ENCODE measurements at regions not wholly inside any gene's neighbourhood (a gene's known extent, or its start where the extent isn't known, plus 50 kb on each side); places are given as distances from the start of the nearest gene placed in this dataset.

DNA sequence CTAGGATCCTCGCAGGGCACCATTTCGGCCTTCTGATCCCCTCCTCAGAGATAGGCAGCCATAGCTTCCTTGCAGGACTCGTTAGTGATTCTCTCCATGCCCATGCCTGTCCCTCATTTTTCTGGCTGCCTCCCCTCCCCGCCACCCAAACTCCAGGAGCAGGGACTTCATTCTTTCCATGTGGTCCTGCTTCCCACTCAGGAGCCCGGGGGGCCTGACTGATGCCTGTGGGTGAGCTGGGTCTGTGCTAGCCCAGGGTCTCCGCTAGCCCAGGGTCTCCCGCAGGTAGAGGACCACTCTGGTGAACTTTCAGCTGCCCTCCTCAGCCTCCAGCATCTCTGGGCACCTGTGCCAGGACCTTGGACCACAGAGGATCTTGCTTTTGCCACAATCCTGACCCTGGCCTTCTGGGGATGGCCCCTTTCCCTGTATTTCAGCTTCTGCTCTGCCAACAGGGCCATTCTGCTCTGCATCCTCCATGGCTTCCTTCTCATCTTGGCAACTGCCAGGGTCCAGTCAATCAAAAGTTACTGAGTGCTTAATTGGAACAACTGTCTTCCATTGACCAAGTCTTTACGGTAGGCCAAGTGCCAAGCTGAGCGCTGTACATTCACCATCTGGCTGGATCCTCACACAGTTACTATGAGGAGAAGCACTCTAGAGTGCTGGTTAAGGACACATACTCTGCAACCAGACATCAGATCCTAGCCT, 152.2 kb downstream of the EFNB1 start:
- Histone ChIP-seq H3K4me3 (ENCODE audit: low read depth, low read length) (no peak overlapping the region), H3K4me1 (ENCODE audit: control insufficient read depth, insufficient read depth, low read length) (no peaks in the 10 kb centered on the region), H3K9me3 (ENCODE audit: control insufficient read depth, insufficient read depth, low read depth, low read length) (peaks cover 5% of the 10 kb centered on the region), H3K27ac (ENCODE audit: extremely low read depth, low read depth, low read length) (no peak overlapping the region), H3K36me3 (ENCODE audit: control insufficient read depth in 2 of 2, insufficient read depth in 1 of 2, low read length in 2 of 2) (no peaks in the 10 kb centered on the region)
- ChIA-PET POLR2A (interaction anchor here (1.0 to 3.5 kb wide), 2 partner anchors 52 to 153 kb away, joined by 3 to 14 read pairs; partner anchors contain the start of gene EFNB1), CTCF (interaction anchor here (0.7 to 1.1 kb wide), 2 partner anchors 200 to 241 kb away, joined by 4 to 6 read pairs; no protein-coding TSS in a partner anchor)
- TF ChIP-seq ZNF791 (tag by site-specific recombination; IDR thresholded peaks at IDR 0.05): no peak
- no peak for TF ChIP-seq ZNF677 (tag by site-specific recombination; IDR thresholded peaks at IDR 0.05)
- TF ChIP-seq ZNF140 (tag by site-specific recombination; IDR thresholded peaks at IDR 0.05): no peak
- no peak for TF ChIP-seq ZNF560 (tag by site-specific recombination; IDR thresholded peaks at IDR 0.05; ENCODE audit: borderline replicate concordance)
- TF ChIP-seq ZFHX2 (tag by site-specific recombination; conservative IDR thresholded peaks at IDR 0.05): no peak
- TF ChIP-seq, protein P1, sequence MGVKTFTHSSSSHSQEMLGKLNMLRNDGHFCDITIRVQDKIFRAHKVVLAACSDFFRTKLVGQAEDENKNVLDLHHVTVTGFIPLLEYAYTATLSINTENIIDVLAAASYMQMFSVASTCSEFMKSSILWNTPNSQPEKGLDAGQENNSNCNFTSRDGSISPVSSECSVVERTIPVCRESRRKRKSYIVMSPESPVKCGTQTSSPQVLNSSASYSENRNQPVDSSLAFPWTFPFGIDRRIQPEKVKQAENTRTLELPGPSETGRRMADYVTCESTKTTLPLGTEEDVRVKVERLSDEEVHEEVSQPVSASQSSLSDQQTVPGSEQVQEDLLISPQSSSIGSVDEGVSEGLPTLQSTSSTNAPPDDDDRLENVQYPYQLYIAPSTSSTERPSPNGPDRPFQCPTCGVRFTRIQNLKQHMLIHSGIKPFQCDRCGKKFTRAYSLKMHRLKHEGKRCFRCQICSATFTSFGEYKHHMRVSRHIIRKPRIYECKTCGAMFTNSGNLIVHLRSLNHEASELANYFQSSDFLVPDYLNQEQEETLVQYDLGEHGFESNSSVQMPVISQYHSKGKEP (tag by site-specific recombination; IDR thresholded peaks at IDR 0.05): no peak

DNA sequence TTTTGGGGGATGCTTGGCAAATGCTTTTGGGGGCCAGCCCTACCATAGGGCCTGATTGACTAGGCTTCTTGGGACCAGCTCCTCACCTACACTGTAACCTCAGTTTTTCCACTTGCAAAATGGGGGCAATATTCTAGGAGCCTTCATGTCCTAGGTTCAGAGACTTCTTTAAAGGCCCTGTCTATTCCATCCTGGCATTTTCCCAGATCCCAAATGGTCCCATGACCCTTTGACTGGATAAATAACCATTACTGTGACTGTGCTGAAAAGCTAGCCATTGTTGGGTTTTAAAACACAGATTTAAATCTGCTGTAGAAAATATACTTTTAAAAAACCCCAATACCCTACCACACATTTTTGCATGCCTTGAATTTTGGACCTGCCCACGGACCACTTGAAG, 149.8 kb downstream of the EFNB1 start:
- TF ChIP-seq ZBTB8A (tag by site-specific recombination; IDR thresholded peaks at IDR 0.05) (no peak), ZNF830 (tag by site-specific recombination; IDR thresholded peaks at IDR 0.05; ENCODE audit: low read depth) (no peak), ZNF707 (tag by site-specific recombination; IDR thresholded peaks at IDR 0.05) (no peak), ZNF266 (tag by site-specific recombination; IDR thresholded peaks at IDR 0.05; ENCODE audit: low read depth) (no peak), ZNF768 (tag by site-specific recombination; IDR thresholded peaks at IDR 0.05) (no peak)
- Histone ChIP-seq H3K27ac (ENCODE audit: extremely low read depth, low read depth, low read length) (no peak overlapping the region), H3K4me1 (ENCODE audit: control insufficient read depth, insufficient read depth, low read length) (no peaks in the 10 kb centered on the region), H3K9me3 (ENCODE audit: control insufficient read depth, insufficient read depth, low read depth, low read length) (peaks cover 17% of the 10 kb centered on the region), H3K4me3 (ENCODE audit: low read depth, low read length) (no peak overlapping the region), H3K36me3 (ENCODE audit: control insufficient read depth in 2 of 2, insufficient read depth in 1 of 2, low read length in 2 of 2) (no peaks in the 10 kb centered on the region)
- ChIA-PET POLR2A (interaction anchor here (0.7 to 3.5 kb wide), 2 partner anchors 31 to 151 kb away, joined by 3 to 14 read pairs; partner anchors contain the start of gene EFNB1), CTCF (interaction anchor here (0.8 to 1.7 kb wide), 3 partner anchors 22 to 156 kb away, joined by 4 read pairs; no protein-coding TSS in a partner anchor)

DNA sequence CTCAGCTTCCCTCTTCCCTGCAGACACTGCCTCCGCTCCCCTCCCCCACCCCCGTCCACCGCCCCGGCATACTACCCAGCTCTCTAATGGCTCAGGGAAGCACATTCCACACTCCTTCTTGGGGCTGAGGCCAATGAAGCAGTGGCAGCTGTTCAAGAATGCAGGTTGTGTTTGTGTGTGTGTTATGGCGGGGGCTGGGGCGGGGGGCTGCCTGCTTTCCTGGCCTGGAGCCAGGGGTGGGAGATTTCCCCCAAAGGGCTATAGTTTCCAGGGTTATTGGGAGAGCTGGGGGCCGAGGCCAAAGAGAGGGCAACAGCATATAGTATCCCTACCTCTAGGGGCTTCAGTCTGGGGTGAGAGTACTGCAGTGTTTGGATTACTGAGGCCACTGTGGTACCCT, 149.4 kb downstream of the EFNB1 start:
- Histone ChIP-seq H3K36me3 (ENCODE audit: control insufficient read depth in 2 of 2, insufficient read depth in 1 of 2, low read length in 2 of 2) (no peaks in the 10 kb centered on the region), H3K4me1 (ENCODE audit: control insufficient read depth, insufficient read depth, low read length) (no peaks in the 10 kb centered on the region), H3K27ac (ENCODE audit: extremely low read depth, low read depth, low read length) (no peak overlapping the region), H3K4me3 (ENCODE audit: low read depth, low read length) (no peak overlapping the region), H3K9me3 (ENCODE audit: control insufficient read depth, insufficient read depth, low read depth, low read length) (peaks cover 17% of the 10 kb centered on the region)
- CTCF ChIA-PET: interaction anchor here (0.8 to 1.7 kb wide), 3 partner anchors 151 to 156 kb away, joined by 3 to 4 read pairs (median 4); no protein-coding TSS in a partner anchor
- POLR2A ChIA-PET: interaction anchor here (0.7 to 3.5 kb wide), 2 partner anchors 31 to 150 kb away, joined by 3 to 14 read pairs; partner anchors contain the start of gene EFNB1
- TF ChIP-seq YY1 (tag by site-specific recombination; IDR thresholded peaks at IDR 0.05) (no peak), ZNF544 (tag by site-specific recombination; IDR thresholded peaks at IDR 0.05) (no peak), ZNF626 (tag by site-specific recombination; IDR thresholded peaks at IDR 0.05) (no peak), ZBTB1 (tag by site-specific recombination; IDR thresholded peaks at IDR 0.05) (no peak)

DNA sequence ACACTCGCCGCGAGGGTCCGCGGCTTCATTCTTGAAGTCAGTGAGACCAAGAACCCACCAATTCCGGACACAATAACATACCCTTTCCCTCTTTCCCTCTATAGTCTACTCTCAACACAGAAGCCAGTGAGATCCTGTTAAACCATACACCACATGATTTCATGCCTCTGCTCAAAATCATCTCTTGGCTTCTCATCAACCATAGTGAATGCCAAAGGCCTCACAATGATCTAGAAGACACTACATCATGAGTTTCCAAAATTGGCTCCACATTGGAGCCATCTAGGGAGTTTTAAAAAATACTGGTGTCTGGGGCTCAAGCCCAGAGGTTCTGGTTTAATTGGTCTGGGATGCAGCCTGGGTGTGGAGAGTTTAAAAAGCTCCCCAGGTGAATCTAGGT, 124.5 kb downstream of the EFNB1 start:
- Histone ChIP-seq H3K36me3 (ENCODE audit: control insufficient read depth in 2 of 2, insufficient read depth in 1 of 2, low read length in 2 of 2) (no peaks in the 10 kb centered on the region), H3K27ac (ENCODE audit: extremely low read depth, low read depth, low read length) (no peak overlapping the region), H3K9me3 (ENCODE audit: control insufficient read depth, insufficient read depth, low read depth, low read length) (peaks cover 3% of the 10 kb centered on the region), H3K4me3 (ENCODE audit: low read depth, low read length) (no peak overlapping the region), H3K4me1 (ENCODE audit: control insufficient read depth, insufficient read depth, low read length) (no peaks in the 10 kb centered on the region)
- POLR2A ChIA-PET: no interaction called here
- CTCF ChIA-PET: no interaction called here
- TF ChIP-seq ZNF175 (tag by site-specific recombination; IDR thresholded peaks at IDR 0.05) (no peak), ZEB2 (tag by site-specific recombination; IDR thresholded peaks at IDR 0.05) (no peak), OSR2 (tag by site-specific recombination; IDR thresholded peaks at IDR 0.05) (no peak), ZNF514 (tag by site-specific recombination; IDR thresholded peaks at IDR 0.05) (no peak), ZNF530 (tag by site-specific recombination; IDR thresholded peaks at IDR 0.05; ENCODE audit: low read depth) (no peak), ZNF404 (tag by site-specific recombination; IDR thresholded peaks at IDR 0.05) (no peak), ZNF248 (tag by site-specific recombination; IDR thresholded peaks at IDR 0.05) (no peak)
- TF ChIP-seq, protein P2, sequence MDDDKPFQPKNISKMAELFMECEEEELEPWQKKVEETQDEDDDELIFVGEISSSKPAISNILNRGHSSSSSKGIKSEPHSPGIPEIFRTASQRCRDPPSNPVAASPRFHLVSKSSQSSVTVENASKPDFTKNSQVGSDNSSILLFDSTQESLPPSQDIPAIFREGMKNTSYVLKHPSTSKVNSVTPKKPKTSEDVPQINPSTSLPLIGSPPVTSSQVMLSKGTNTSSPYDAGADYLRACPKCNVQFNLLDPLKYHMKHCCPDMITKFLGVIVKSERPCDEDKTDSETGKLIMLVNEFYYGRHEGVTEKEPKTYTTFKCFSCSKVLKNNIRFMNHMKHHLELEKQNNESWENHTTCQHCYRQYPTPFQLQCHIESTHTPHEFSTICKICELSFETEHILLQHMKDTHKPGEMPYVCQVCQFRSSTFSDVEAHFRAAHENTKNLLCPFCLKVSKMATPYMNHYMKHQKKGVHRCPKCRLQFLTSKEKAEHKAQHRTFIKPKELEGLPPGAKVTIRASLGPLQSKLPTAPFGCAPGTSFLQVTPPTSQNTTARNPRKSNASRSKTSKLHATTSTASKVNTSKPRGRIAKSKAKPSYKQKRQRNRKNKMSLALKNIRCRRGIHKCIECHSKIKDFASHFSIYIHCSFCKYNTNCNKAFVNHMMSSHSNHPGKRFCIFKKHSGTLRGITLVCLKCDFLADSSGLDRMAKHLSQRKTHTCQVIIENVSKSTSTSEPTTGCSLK (tag by site-specific recombination; IDR thresholded peaks at IDR 0.05): no peak
- TF ChIP-seq, protein P1 (tag by site-specific recombination; IDR thresholded peaks at IDR 0.05): no peak

Measured in HEK293 (cell line).